ENCODE measurements at regions not wholly inside any gene's neighbourhood (a gene's known extent, or its start where the extent isn't known, plus 50 kb on each side); places are given as distances from the start of the nearest gene placed in this dataset.

DNA sequence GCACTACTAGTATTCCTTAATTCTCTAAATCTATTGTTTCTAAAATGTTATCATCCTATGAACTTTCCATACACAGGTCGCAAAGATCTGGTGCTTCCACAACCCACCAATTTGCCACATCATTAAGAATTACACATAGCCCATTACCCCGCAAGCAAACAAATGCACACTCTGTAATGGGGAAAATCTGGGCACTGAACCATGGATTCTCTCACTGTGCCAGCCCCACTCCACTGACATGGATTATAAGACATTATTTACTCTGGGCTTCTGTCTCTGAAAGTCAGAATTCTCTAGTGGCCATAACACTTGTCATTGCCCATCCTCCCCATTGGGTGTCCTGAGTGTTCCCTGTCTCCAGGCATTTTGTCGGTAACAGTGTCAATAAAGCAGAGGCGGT is 537.1 kb downstream of the EPHA4 start:
- H3K27me3 ChIP-seq (ENCODE audit: control insufficient read depth, insufficient read depth, low read length) = no peaks in the 10 kb centered on the region
- no peaks in the 10 kb centered on the region for H3K36me3 ChIP-seq (ENCODE audit: control insufficient read depth, insufficient read depth, low read length)
- TF ChIP-seq, protein P1, sequence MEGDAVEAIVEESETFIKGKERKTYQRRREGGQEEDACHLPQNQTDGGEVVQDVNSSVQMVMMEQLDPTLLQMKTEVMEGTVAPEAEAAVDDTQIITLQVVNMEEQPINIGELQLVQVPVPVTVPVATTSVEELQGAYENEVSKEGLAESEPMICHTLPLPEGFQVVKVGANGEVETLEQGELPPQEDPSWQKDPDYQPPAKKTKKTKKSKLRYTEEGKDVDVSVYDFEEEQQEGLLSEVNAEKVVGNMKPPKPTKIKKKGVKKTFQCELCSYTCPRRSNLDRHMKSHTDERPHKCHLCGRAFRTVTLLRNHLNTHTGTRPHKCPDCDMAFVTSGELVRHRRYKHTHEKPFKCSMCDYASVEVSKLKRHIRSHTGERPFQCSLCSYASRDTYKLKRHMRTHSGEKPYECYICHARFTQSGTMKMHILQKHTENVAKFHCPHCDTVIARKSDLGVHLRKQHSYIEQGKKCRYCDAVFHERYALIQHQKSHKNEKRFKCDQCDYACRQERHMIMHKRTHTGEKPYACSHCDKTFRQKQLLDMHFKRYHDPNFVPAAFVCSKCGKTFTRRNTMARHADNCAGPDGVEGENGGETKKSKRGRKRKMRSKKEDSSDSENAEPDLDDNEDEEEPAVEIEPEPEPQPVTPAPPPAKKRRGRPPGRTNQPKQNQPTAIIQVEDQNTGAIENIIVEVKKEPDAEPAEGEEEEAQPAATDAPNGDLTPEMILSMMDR (IDR thresholded peaks at IDR 0.05; ENCODE audit: insufficient read depth, low read length, poor library complexity, severe bottlenecking) = no peak
- no peak overlapping the region for H3K4me3 ChIP-seq (ENCODE audit: low read depth, low read length)
- no peak for DNase-seq (ENCODE audit: low read depth)

DNA sequence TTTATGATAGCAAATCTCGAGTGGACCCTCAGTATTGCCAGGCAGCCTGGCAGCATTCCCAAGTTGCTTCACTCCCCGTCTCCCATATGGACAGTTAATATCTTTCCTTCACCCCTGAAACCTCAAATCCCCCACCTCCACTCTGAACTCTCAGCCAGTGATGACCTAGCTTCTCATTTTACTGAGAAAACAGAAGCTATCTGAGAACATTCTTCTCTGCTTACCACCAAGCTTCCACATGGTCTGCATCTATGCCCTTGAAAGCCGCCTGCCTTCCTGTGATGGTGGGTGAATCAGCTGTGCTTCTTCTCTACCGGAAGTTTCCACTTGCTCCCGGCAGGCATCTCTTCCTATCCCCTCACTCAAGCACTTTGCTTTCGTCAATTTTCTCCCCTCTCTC is 529.2 kb downstream of the EPHA4 start:
- no peak for DNase-seq (ENCODE audit: low read depth)
- TF ChIP-seq, protein P1 (IDR thresholded peaks at IDR 0.05; ENCODE audit: insufficient read depth, low read length, poor library complexity, severe bottlenecking) = no peak
- no peaks in the 10 kb centered on the region for H3K36me3 ChIP-seq (ENCODE audit: control insufficient read depth, insufficient read depth, low read length)
- H3K27me3 ChIP-seq (ENCODE audit: control insufficient read depth, insufficient read depth, low read length) = no peaks in the 10 kb centered on the region
- no peak overlapping the region for H3K4me3 ChIP-seq (ENCODE audit: low read depth, low read length)

- DNase-seq (ENCODE audit: low read depth) = no peak
- no peaks in the 10 kb centered on the region for H3K27me3 ChIP-seq (ENCODE audit: control insufficient read depth, insufficient read depth, low read length)
- TF ChIP-seq, protein P1 (IDR thresholded peaks at IDR 0.05; ENCODE audit: insufficient read depth, low read length, poor library complexity, severe bottlenecking) = no peak
- no peaks in the 10 kb centered on the region for H3K36me3 ChIP-seq (ENCODE audit: control insufficient read depth, insufficient read depth, low read length)
- no peak overlapping the region for H3K4me3 ChIP-seq (ENCODE audit: low read depth, low read length)
Measured at GRCh38 chr2:221044781-221045180, 527.3 kb downstream of the EPHA4 start.

DNA sequence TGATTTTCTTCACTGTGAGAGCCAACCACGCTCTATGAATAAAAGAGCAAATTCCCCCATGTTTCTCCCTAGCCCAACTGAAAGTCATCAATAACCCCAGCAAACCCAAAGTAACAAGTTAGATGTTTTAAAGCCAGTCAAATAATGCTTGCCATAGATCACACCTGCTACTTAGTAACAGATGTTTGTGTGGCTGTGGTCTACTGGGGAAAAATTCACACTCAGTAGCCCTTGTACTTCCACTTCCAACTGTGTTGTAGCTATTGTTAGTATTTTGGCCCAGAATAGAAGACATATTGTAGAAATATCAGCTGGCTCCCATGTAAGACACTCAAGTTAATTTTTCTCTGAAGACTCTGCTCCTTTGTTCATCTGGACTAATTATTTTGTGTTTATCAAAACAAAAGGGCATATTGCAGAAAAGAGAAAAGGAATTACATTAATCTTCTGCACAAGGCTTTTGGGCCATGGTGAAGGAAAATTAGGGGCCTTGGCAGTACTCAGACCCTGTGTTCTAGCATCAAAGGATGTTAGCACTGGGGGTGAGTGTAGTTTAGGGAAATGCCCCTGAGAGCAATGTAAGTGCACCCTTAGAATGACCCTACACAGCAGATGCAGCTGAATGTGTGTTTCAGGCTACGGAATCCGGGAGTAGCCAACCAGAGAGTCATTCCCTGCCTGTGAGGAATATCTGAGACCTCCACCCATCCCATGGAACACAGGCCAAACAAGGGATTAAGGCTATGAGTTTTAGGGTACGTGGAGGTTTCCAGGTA is 521.9 kb downstream of the EPHA4 start:
- no peaks in the 10 kb centered on the region for H3K36me3 ChIP-seq (ENCODE audit: control insufficient read depth, insufficient read depth, low read length)

DNA sequence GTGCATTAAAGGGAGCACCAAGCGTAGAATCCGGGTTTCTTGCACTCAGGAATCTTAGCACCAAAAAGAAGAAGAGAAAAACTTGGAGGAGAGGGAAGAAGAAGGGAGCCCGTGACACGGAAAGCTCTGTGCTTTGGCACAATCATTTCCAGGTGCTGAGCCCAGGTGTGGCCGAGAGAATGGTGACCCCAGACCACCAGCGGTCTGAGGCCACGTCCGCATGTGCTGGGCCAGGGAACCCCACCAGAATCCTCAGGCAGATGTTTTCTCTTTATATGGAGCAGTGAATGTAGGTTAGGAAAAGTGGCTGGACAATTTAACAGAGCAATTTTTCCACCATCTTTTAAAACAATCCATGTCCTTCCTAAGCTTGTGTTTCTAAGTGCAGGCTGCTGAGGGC is 520.9 kb downstream of the EPHA4 start:
- no peaks in the 10 kb centered on the region for H3K27me3 ChIP-seq (ENCODE audit: control insufficient read depth, insufficient read depth, low read length)
- H3K4me3 ChIP-seq (ENCODE audit: low read depth, low read length) = no peak overlapping the region
- TF ChIP-seq, protein P1 (IDR thresholded peaks at IDR 0.05; ENCODE audit: insufficient read depth, low read length, poor library complexity, severe bottlenecking) = no peak
- no peaks in the 10 kb centered on the region for H3K36me3 ChIP-seq (ENCODE audit: control insufficient read depth, insufficient read depth, low read length)
- no peak for DNase-seq (ENCODE audit: low read depth)

More for the DNA sequence above, 521.9 kb downstream of the EPHA4 start:
- no peaks in the 10 kb centered on the region for H3K27me3 ChIP-seq (ENCODE audit: control insufficient read depth, insufficient read depth, low read length)
- no peak overlapping the region for H3K4me3 ChIP-seq (ENCODE audit: low read depth, low read length)
- TF ChIP-seq, protein P1 (IDR thresholded peaks at IDR 0.05; ENCODE audit: insufficient read depth, low read length, poor library complexity, severe bottlenecking) = no peak
- no peak for DNase-seq (ENCODE audit: low read depth)

GRCh38 chr2:221060376-221060775 is 511.7 kb downstream of the EPHA4 start:
- Histone ChIP-seq H3K4me3 (ENCODE audit: low read depth, low read length) (no peak overlapping the region), H3K36me3 (ENCODE audit: control insufficient read depth, insufficient read depth, low read length) (no peaks in the 10 kb centered on the region), H3K27me3 (ENCODE audit: control insufficient read depth, insufficient read depth, low read length) (no peaks in the 10 kb centered on the region)
- DNase-seq (ENCODE audit: low read depth) = no peak
- TF ChIP-seq, protein P1 (IDR thresholded peaks at IDR 0.05; ENCODE audit: insufficient read depth, low read length, poor library complexity, severe bottlenecking) = no peak

Data from kidney epithelial cell (primary cell).